ENCODE measurements at regions not wholly inside any gene's neighbourhood (a gene's known extent, or its start where the extent isn't known, plus 50 kb on each side); places are given as distances from the start of the nearest gene placed in this dataset.
"Not testable (repeated sequence)": the region's sequence is repeated elsewhere in the genome, so short reads cannot be mapped to it uniquely, and the experiment has no call there.

GRCh38 chr6:40868089-40868865 is 170.7 kb downstream of the UNC5CL start:
- H3K4me1 ChIP-seq (ENCODE audit: control insufficient read depth, insufficient read depth, low read length, poor library complexity, severe bottlenecking); H3K9me3 ChIP-seq (ENCODE audit: control insufficient read depth, low read length); H3K4me3 ChIP-seq (ENCODE audit: extremely low read depth, insufficient read depth, low read length, poor library complexity, severe bottlenecking); H3K36me3 ChIP-seq (ENCODE audit: control insufficient read depth, insufficient read depth, low read length): not testable (repeated sequence)
- 58 to 62% methylated on average over 8 to 14 of the region's 14 CpGs for WGBS, 2 experiments (ENCODE audit: insufficient coverage in 2 of 2)
- H3K27ac ChIP-seq (ENCODE audit: low read depth, low read length, severe bottlenecking) = peak overlapping the region; percentile 23

GRCh38 chr6:40867527-40867926 is 171.5 kb downstream of the UNC5CL start:
- WGBS, 2 experiments (ENCODE audit: insufficient coverage in 2 of 2) = 90 to 96% methylated on average over 6 to 7 of the region's 9 CpGs
- not testable (repeated sequence) for H3K4me1 ChIP-seq (ENCODE audit: control insufficient read depth, insufficient read depth, low read length, poor library complexity, severe bottlenecking); H3K4me3 ChIP-seq (ENCODE audit: extremely low read depth, insufficient read depth, low read length, poor library complexity, severe bottlenecking); H3K9me3 ChIP-seq (ENCODE audit: control insufficient read depth, low read length); H3K36me3 ChIP-seq (ENCODE audit: control insufficient read depth, insufficient read depth, low read length)
- peak overlapping the region; percentile 23 for H3K27ac ChIP-seq (ENCODE audit: low read depth, low read length, severe bottlenecking)

DNA sequence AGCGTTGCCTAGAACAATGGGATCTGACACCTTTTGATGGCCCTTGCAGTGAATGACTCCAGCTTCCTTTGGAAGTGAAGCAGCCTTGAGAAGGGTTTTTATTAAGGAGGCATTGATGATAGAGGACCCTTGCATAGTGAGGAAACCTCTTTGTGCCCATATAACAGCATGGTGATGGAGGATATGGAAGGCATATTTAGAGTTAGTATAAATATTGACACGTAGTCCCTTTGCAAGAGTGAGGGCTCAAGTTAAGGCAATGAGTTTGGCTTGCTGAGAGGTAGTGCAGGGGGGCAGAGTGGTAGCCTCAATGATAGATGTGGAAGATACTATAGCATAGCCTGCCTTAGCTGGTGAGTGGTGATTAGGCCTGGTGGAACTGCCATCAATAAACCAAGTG is 173.8 kb downstream of the UNC5CL start:
- not testable (repeated sequence) for H3K36me3 ChIP-seq (ENCODE audit: control insufficient read depth, insufficient read depth, low read length); H3K27ac ChIP-seq (ENCODE audit: low read depth, low read length, severe bottlenecking); H3K9me3 ChIP-seq (ENCODE audit: control insufficient read depth, low read length); H3K4me1 ChIP-seq (ENCODE audit: control insufficient read depth, insufficient read depth, low read length, poor library complexity, severe bottlenecking); H3K4me3 ChIP-seq (ENCODE audit: extremely low read depth, insufficient read depth, low read length, poor library complexity, severe bottlenecking)
- WGBS, 2 experiments (ENCODE audit: insufficient coverage in 2 of 2) = 92 to 100% methylated on average over 1 to 2 of the region's 2 CpGs

GRCh38 chr6:40860443-40860842 is 178.6 kb downstream of the UNC5CL start:
- H3K4me1 ChIP-seq (ENCODE audit: control insufficient read depth, insufficient read depth, low read length, poor library complexity, severe bottlenecking) = no peaks in the 10 kb centered on the region
- no peaks in the 10 kb centered on the region for H3K9me3 ChIP-seq (ENCODE audit: control insufficient read depth, low read length)
- WGBS, 2 experiments (ENCODE audit: insufficient coverage in 2 of 2) = 70 to 75% methylated on average over 2 of the region's 2 CpGs
- no peaks in the 10 kb centered on the region for H3K36me3 ChIP-seq (ENCODE audit: control insufficient read depth, insufficient read depth, low read length)
- no peak overlapping the region for H3K4me3 ChIP-seq (ENCODE audit: extremely low read depth, insufficient read depth, low read length, poor library complexity, severe bottlenecking)
- no peak overlapping the region for H3K27ac ChIP-seq (ENCODE audit: low read depth, low read length, severe bottlenecking)

GRCh38 chr6:40856271-40856670 is 182.8 kb downstream of the UNC5CL start:
- 100% methylated on average over 1 of the region's 2 CpGs; no CpG with 5 or more reads in 1 of the 2 experiments for WGBS, 2 experiments (ENCODE audit: insufficient coverage in 2 of 2)
- Histone ChIP-seq H3K4me3 (ENCODE audit: extremely low read depth, insufficient read depth, low read length, poor library complexity, severe bottlenecking) (no peak overlapping the region), H3K36me3 (ENCODE audit: control insufficient read depth, insufficient read depth, low read length) (no peaks in the 10 kb centered on the region), H3K9me3 (ENCODE audit: control insufficient read depth, low read length) (no peaks in the 10 kb centered on the region), H3K27ac (ENCODE audit: low read depth, low read length, severe bottlenecking) (no peak overlapping the region), H3K4me1 (ENCODE audit: control insufficient read depth, insufficient read depth, low read length, poor library complexity, severe bottlenecking) (no peaks in the 10 kb centered on the region)

- WGBS, 2 experiments (ENCODE audit: insufficient coverage in 2 of 2) = 86 to 88% methylated on average over 4 to 8 of the region's 10 CpGs
- Histone ChIP-seq H3K36me3 (ENCODE audit: control insufficient read depth, insufficient read depth, low read length) (no peaks in the 10 kb centered on the region), H3K27ac (ENCODE audit: low read depth, low read length, severe bottlenecking) (no peak overlapping the region), H3K4me3 (ENCODE audit: extremely low read depth, insufficient read depth, low read length, poor library complexity, severe bottlenecking) (no peak overlapping the region), H3K9me3 (ENCODE audit: control insufficient read depth, low read length) (no peaks in the 10 kb centered on the region), H3K4me1 (ENCODE audit: control insufficient read depth, insufficient read depth, low read length, poor library complexity, severe bottlenecking) (no peaks in the 10 kb centered on the region)
Observed at GRCh38 chr6:40855168-40855880, 183.7 kb downstream of the UNC5CL start.

DNA sequence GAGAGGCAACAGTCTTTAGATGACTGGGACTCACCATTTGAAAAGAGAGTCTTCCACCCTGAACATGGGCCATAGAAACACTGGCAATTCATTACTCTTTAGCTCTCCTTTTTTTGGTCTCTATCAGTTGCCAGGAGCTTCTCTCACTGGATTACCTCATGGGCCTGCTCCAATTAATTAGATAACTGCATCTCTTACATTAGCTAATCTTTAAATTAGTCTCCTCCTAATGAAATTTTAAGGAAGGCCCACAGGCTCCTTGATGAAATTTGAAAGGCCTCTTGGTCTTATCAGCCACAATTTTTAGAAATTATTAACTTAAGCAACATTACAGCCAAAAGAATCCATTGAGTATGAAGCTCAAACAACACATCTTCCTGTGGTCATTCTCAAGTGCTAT is 184.4 kb downstream of the UNC5CL start:
- no peak overlapping the region for H3K27ac ChIP-seq (ENCODE audit: low read depth, low read length, severe bottlenecking)
- no peak overlapping the region for H3K4me3 ChIP-seq (ENCODE audit: extremely low read depth, insufficient read depth, low read length, poor library complexity, severe bottlenecking)
- H3K36me3 ChIP-seq (ENCODE audit: control insufficient read depth, insufficient read depth, low read length) = no peaks in the 10 kb centered on the region
- no peaks in the 10 kb centered on the region for H3K9me3 ChIP-seq (ENCODE audit: control insufficient read depth, low read length)
- no peaks in the 10 kb centered on the region for H3K4me1 ChIP-seq (ENCODE audit: control insufficient read depth, insufficient read depth, low read length, poor library complexity, severe bottlenecking)

DNA sequence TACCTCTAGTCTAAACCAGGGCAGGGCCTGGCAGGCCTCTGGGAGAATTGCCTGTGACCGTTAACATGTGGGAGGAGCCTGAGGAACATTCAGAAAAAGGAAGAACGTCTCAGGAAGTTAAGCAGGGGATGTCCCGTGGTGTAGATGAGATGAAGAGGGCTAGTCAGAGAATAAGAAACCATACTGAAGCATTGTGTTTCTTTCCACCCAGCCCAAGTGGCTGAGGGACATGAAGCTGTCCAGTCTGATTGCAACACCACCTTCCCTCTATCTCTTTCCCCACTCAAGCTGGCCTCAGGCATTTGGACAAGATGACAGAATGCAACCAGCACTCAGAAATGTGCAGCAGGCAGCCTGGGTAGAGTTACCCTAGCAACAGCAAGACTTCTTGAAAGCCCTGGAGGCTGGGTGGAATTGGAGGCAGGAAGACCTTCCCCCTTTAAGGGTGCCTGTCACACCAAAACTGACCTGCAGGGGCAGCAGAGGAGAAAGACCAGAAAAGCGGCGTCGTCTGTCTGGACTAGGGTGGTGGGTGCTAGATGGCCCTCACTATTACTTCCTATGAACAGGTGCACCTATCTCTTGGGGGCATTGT is 186.1 kb downstream of the UNC5CL start:
- H3K4me1 ChIP-seq (ENCODE audit: control insufficient read depth, insufficient read depth, low read length, poor library complexity, severe bottlenecking) = no peaks in the 10 kb centered on the region
- no peaks in the 10 kb centered on the region for H3K36me3 ChIP-seq (ENCODE audit: control insufficient read depth, insufficient read depth, low read length)
- 59 to 80% methylated on average over 1 to 6 of the region's 6 CpGs for WGBS, 2 experiments (ENCODE audit: insufficient coverage in 2 of 2)
- no peak overlapping the region for H3K27ac ChIP-seq (ENCODE audit: low read depth, low read length, severe bottlenecking)
- no peaks in the 10 kb centered on the region for H3K9me3 ChIP-seq (ENCODE audit: control insufficient read depth, low read length)
- H3K4me3 ChIP-seq (ENCODE audit: extremely low read depth, insufficient read depth, low read length, poor library complexity, severe bottlenecking) = no peak overlapping the region

DNA sequence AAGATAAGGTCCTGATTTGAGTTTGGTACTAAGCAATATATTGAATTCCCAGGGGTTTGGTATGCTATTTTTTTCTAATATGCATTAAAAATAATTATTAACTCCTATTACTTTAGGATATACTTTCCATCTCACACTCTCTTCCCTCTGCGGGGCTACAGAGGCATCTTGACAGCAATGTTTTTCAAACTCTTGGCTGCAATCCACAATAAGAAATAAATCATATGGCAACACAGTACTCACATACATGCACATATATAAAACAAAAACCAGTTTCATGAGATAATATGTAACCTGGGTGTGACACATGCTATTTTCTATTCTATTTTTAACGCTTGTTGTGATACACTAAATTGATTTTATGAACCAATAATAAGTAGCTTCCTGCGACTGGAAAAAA is 189.5 kb downstream of the UNC5CL start:
- no peak overlapping the region for H3K4me3 ChIP-seq (ENCODE audit: extremely low read depth, insufficient read depth, low read length, poor library complexity, severe bottlenecking)
- 100% methylated on average over 1 of the region's 3 CpGs; no CpG with 5 or more reads in 1 of the 2 experiments for whole genome bisulfite sequencing, 2 experiments (ENCODE audit: insufficient coverage in 2 of 2)
- no peaks in the 10 kb centered on the region for H3K36me3 ChIP-seq (ENCODE audit: control insufficient read depth, insufficient read depth, low read length)
- H3K27ac ChIP-seq (ENCODE audit: low read depth, low read length, severe bottlenecking) = no peak overlapping the region
- no peaks in the 10 kb centered on the region for H3K4me1 ChIP-seq (ENCODE audit: control insufficient read depth, insufficient read depth, low read length, poor library complexity, severe bottlenecking)
- H3K9me3 ChIP-seq (ENCODE audit: control insufficient read depth, low read length) = no peaks in the 10 kb centered on the region

- H3K4me1 ChIP-seq (ENCODE audit: control insufficient read depth, insufficient read depth, low read length, poor library complexity, severe bottlenecking) = no peaks in the 10 kb centered on the region
- H3K36me3 ChIP-seq (ENCODE audit: control insufficient read depth, insufficient read depth, low read length) = no peaks in the 10 kb centered on the region
Observed at GRCh38 chr6:40848868-40849514, 190.0 kb downstream of the UNC5CL start.

More at GRCh38 chr6:40848868-40849514, 190.0 kb downstream of the UNC5CL start:
- H3K9me3 ChIP-seq (ENCODE audit: control insufficient read depth, low read length) = no peaks in the 10 kb centered on the region
- H3K27ac ChIP-seq (ENCODE audit: low read depth, low read length, severe bottlenecking) = no peak overlapping the region
- no peak overlapping the region for H3K4me3 ChIP-seq (ENCODE audit: extremely low read depth, insufficient read depth, low read length, poor library complexity, severe bottlenecking)
- 90 to 94% methylated on average over 3 of the region's 4 CpGs for WGBS, 2 experiments (ENCODE audit: insufficient coverage in 2 of 2)

Data from mesodermal cell (in vitro differentiated cells).